ENCODE measurements at regions not wholly inside any gene's neighbourhood (a gene's known extent, or its start where the extent isn't known, plus 50 kb on each side); places are given as distances from the start of the nearest gene placed in this dataset.

DNA sequence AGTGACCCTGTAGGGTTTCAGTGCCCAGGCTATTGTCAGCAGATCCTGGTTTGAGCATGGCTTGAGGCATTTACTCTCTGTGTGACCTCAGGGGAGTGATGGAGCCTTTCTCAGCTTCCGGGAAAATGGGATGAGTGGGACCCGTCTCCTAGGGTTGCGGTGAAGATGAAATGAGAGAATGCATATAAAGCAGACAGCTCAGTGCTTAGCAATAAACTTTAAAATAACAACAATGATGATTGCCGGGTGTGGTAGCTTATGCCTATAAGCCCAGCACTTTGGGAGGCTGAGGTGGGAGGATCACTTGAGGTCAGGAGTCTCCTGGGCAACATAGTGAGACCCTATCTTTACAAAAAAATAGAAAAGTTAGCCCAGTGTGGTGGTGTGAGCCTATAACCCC, 106.0 kb upstream of the MTHFD1L start:
- H3K27me3 ChIP-seq (ENCODE audit: control insufficient read depth, insufficient read depth, low read length): no peaks in the 10 kb centered on the region
- no peak for DNase-seq
- no peak overlapping the region for H3K4me3 ChIP-seq (ENCODE audit: low read length)
- Mint-ChIP-seq H3K9me3 (no peaks in the 10 kb centered on the region), H3K4me1 (no peaks in the 10 kb centered on the region), H3K36me3 (no peaks in the 10 kb centered on the region), H3K4me3 (no peak overlapping the region), H3K27ac (no peak overlapping the region), H3K27me3 (ENCODE audit: low read depth in 2 of 2) (peaks cover 0 to under 1% of the 10 kb centered on the region in 2 donors)
- H3K36me3 ChIP-seq (ENCODE audit: control insufficient read depth, insufficient read depth, low read length): no peaks in the 10 kb centered on the region
- TF ChIP-seq, protein P1, sequence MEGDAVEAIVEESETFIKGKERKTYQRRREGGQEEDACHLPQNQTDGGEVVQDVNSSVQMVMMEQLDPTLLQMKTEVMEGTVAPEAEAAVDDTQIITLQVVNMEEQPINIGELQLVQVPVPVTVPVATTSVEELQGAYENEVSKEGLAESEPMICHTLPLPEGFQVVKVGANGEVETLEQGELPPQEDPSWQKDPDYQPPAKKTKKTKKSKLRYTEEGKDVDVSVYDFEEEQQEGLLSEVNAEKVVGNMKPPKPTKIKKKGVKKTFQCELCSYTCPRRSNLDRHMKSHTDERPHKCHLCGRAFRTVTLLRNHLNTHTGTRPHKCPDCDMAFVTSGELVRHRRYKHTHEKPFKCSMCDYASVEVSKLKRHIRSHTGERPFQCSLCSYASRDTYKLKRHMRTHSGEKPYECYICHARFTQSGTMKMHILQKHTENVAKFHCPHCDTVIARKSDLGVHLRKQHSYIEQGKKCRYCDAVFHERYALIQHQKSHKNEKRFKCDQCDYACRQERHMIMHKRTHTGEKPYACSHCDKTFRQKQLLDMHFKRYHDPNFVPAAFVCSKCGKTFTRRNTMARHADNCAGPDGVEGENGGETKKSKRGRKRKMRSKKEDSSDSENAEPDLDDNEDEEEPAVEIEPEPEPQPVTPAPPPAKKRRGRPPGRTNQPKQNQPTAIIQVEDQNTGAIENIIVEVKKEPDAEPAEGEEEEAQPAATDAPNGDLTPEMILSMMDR (IDR thresholded peaks at IDR 0.05): no peak
- no peak for ATAC-seq
- no peaks in the 10 kb centered on the region for H3K4me1 ChIP-seq (ENCODE audit: control insufficient read depth, insufficient read depth, low read length)
- intact Hi-C loops (cut with micrococcal nuclease): no loop called here
- H3K9me3 ChIP-seq (ENCODE audit: control insufficient read depth, insufficient read depth, low read length): no peaks in the 10 kb centered on the region
- 100% methylated on average over 3 of the region's 4 CpGs for WGBS (ENCODE audit: insufficient coverage)
- no peak overlapping the region for H3K27ac ChIP-seq (ENCODE audit: low read length)

DNA sequence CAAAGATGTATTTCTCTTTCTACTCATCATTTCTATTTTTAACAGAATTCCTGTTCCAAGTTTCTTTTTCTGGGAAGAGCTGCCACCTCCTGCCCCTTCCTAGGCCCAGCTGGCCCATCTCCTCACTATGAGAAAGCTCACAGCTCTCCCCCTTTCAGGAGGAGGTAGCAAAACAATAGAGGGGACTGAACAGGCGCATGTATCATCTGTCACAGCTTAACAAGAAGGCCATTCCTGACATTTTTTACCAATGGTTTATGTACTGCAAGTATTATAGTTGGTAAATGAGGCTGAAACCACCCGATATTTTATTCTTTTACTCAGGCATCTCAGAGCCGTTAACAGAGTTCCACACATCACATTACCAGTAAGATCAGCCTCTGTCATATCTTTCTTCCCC, 103.7 kb upstream of the MTHFD1L start:
- no peak overlapping the region for H3K27ac Mint-ChIP-seq
- Histone ChIP-seq H3K4me1 (ENCODE audit: control insufficient read depth, insufficient read depth, low read length) (no peaks in the 10 kb centered on the region), H3K27ac (ENCODE audit: low read length) (no peak overlapping the region), H3K9me3 (ENCODE audit: control insufficient read depth, insufficient read depth, low read length) (no peaks in the 10 kb centered on the region), H3K4me3 (ENCODE audit: low read length) (no peak overlapping the region), H3K36me3 (ENCODE audit: control insufficient read depth, insufficient read depth, low read length) (no peaks in the 10 kb centered on the region), H3K27me3 (ENCODE audit: control insufficient read depth, insufficient read depth, low read length) (no peaks in the 10 kb centered on the region)
- intact Hi-C loops (cut with micrococcal nuclease): no loop called here
- TF ChIP-seq, protein P1 (IDR thresholded peaks at IDR 0.05): no peak
- 79% methylated on average over 2 of the region's 3 CpGs for WGBS (ENCODE audit: insufficient coverage)
- H3K9me3 Mint-ChIP-seq: no peaks in the 10 kb centered on the region
- H3K27me3 Mint-ChIP-seq (ENCODE audit: low read depth in 2 of 2): peaks cover 0 to 7% of the 10 kb centered on the region in 2 donors
- no peaks in the 10 kb centered on the region for H3K4me1 Mint-ChIP-seq
- no peaks in the 10 kb centered on the region for H3K36me3 Mint-ChIP-seq
- ATAC-seq (no peak), DNase-seq (no peak)
- H3K4me3 Mint-ChIP-seq: no peak overlapping the region

DNA sequence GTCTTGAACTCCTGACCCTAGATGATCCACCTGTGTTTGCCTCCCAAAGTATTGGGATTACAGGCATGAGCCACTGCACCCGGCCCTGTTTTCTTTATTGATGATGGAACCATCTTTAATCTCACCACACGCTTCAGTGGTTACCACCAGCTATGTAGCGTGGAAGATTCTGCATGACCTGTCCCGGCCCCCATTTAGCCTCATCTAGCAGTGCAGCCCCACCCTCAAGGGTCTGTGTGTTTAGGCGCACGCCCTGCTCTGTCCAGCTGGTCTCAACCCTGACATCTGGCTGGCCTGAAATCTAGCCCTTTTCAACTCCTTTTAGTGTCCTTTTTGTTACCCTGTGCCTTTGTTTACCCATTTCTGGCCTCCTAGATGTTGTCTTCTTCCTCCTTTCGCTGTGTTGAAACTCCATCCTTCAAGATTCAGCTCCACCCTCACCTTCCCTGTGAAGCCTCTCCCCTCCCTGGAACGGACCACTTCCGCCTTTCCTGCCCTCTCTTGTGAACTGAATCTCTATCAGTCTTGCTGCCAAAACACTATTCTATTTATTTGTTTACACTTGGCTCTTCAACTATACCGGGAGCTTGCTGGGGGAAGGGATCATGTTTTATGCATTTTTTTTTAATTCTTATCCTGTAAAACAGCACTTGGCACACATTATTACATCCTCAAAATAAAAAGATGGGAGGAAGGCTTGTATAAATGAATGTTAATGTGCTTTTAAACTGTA, 101.0 kb upstream of the MTHFD1L start:
- Histone ChIP-seq H3K27me3 (ENCODE audit: control insufficient read depth, insufficient read depth, low read length) (no peaks in the 10 kb centered on the region), H3K4me3 (ENCODE audit: low read length) (no peak overlapping the region), H3K9me3 (ENCODE audit: control insufficient read depth, insufficient read depth, low read length) (no peaks in the 10 kb centered on the region), H3K4me1 (ENCODE audit: control insufficient read depth, insufficient read depth, low read length) (no peaks in the 10 kb centered on the region), H3K36me3 (ENCODE audit: control insufficient read depth, insufficient read depth, low read length) (no peaks in the 10 kb centered on the region), H3K27ac (ENCODE audit: low read length) (no peak overlapping the region)
- 89% methylated on average over 9 of the region's 10 CpGs for WGBS (ENCODE audit: insufficient coverage)
- Mint-ChIP-seq H3K9me3 (no peaks in the 10 kb centered on the region), H3K4me3 (no peak overlapping the region), H3K4me1 (no peaks in the 10 kb centered on the region), H3K36me3 (no peaks in the 10 kb centered on the region), H3K27ac (no peak overlapping the region), H3K27me3 (ENCODE audit: low read depth in 2 of 2) (peaks cover 0 to 7% of the 10 kb centered on the region in 2 donors)
- ATAC-seq: no peak
- intact Hi-C loops (cut with micrococcal nuclease): no loop called here
- TF ChIP-seq, protein P1 (IDR thresholded peaks at IDR 0.05): no peak
- no peak for DNase-seq

All from natural killer cell (primary cell).